ENCODE measurements at regions not wholly inside any gene's neighbourhood (a gene's known extent, or its start where the extent isn't known, plus 50 kb on each side); places are given as distances from the start of the nearest gene placed in this dataset.

DNA sequence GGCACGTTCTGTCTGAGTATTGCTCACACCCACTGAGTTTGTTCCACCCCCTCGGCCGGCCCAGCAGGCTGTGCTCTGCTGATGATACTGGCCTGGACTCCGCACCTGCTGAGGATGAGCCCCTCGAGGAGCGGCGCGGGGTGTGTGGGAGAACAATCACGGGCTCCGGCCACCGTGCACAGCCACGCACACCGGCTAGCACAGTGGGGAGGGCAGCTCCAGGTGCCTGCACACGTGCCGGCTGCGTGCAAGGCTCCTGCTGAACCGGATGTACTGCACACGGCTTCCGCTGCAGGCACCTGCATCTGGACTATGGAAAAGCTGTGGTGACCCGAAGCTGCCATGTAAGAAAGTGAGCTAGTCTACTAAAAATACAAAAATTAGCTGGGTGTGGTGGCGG lies 485.2 kb upstream of the CDH9 start:
- no peak for FAIRE-seq
- CTCF ChIA-PET (ENCODE audit: partially characterized antibody) = no interaction called here

More for the DNA sequence above, 485.2 kb upstream of the CDH9 start:
- Histone ChIP-seq H4K91ac (replicated peaks; ENCODE audit: insufficient read length, low read length) (no peak overlapping the region), H2BK15ac (ENCODE audit: low read length) (no peak overlapping the region), H2AFZ (ENCODE audit: low read length) (no peak overlapping the region), H3K36me3 (ENCODE audit: control insufficient read depth in 2 of 4, insufficient read depth in 4 of 4, low read length in 3 of 4) (no peaks in the 10 kb centered on the region), H3K9me3 (ENCODE audit: insufficient read depth in 2 of 2, low read depth in 1 of 2, low read length in 1 of 2) (0 out of 4 replicates have a peak, but pooled peaks cover 0 to 4% of the 10 kb centered on the region in 2 experiments), H4K5ac (ENCODE audit: insufficient read length, low read depth, low read length) (no peak overlapping the region), H3K23ac (ENCODE audit: insufficient read length) (no peak overlapping the region), H3K79me2 (ENCODE audit: control insufficient read depth in 1 of 2, insufficient read depth in 2 of 2, low read length in 2 of 2) (no peaks in the 10 kb centered on the region), H3K4me2 (ENCODE audit: insufficient read depth in 1 of 2, low read depth in 2 of 2, low read length in 2 of 2) (no peak overlapping the region), H3K79me1 (ENCODE audit: low read depth, low read length) (no peaks in the 10 kb centered on the region), H2AK5ac (ENCODE audit: low read depth, low read length) (no peak overlapping the region), H3K4me3 (ENCODE audit: extremely low read depth in 1 of 4, insufficient read depth in 2 of 4, low read depth in 3 of 4, low read length in 4 of 4) (no peak overlapping the region), H3K27me3 (replicated peaks in 1 of 4; ENCODE audit: control insufficient read depth in 3 of 4, extremely low read depth in 1 of 4, insufficient read depth in 3 of 4, low read length in 3 of 4) (no peaks in the 10 kb centered on the region), H2BK120ac (replicated peaks; ENCODE audit: low read depth, low read length) (no peak overlapping the region), H3K27ac (ENCODE audit: low read depth, low read length) (no peak overlapping the region), H4K8ac (ENCODE audit: extremely low read depth, insufficient read depth, low read length) (peak overlapping the region; percentile 25; the same call in 1 of the 2 replicates), H3K23me2 (ENCODE audit: low read depth, low read length) (no peaks in the 10 kb centered on the region), H3K18ac (ENCODE audit: extremely low read depth, low read length) (no peak overlapping the region), H4K20me1 (replicated peaks in 1 of 2; ENCODE audit: control insufficient read depth in 1 of 2, insufficient read depth in 2 of 2, low read length in 2 of 2) (no peaks in the 10 kb centered on the region), H3K9ac (replicated peaks in 1 of 4; ENCODE audit: extremely low read depth in 1 of 4, low read depth in 3 of 4, low read length in 3 of 4) (no peak overlapping the region), H3K56ac (replicated peaks; ENCODE audit: insufficient read length, low read depth, low read length) (no peak overlapping the region), H2BK20ac (ENCODE audit: low read length) (no peak overlapping the region), H2BK12ac (ENCODE audit: low read depth, low read length) (no peak overlapping the region), H3K4me1 (replicated peaks in 1 of 4; ENCODE audit: control insufficient read depth in 3 of 4, insufficient read depth in 4 of 4, low read length in 3 of 4) (no peaks in the 10 kb centered on the region), H3K14ac (ENCODE audit: insufficient read length) (no peak overlapping the region), H3K4ac (replicated peaks; ENCODE audit: insufficient read length, low read depth, low read length) (no peak overlapping the region), H2BK5ac (ENCODE audit: low read depth, low read length) (no peak overlapping the region)
- DNase-seq (ENCODE audit: low read depth in 1 of 2, low spot score in 2 of 2) = no peak
- no peak for TF ChIP-seq CBX5 (IDR thresholded peaks at IDR 0.05; ENCODE audit: low read depth, low read length)
- no peak for TF ChIP-seq NRF1 (IDR thresholded peaks at IDR 0.05; ENCODE audit: low read depth, low read length)
- 94% methylated on average over 20 of the region's 21 CpGs; no CpG with 5 or more reads in 1 of the 2 experiments for WGBS, 2 experiments (ENCODE audit: extremely low coverage in 1 of 2, insufficient coverage in 1 of 2, insufficient read length in 1 of 2, insufficient replicate concordance in 2 of 2, low coverage in 1 of 2, low lambda C conversion rate in 2 of 2, missing lambda C conversion rate in 1 of 2)
- POLR2A ChIA-PET (ENCODE audit: partially characterized antibody) = no interaction called here

All from H1 (cell line).